GM20431 (cell line): ENCODE measurements at regions not wholly inside any gene's neighbourhood (a gene's known extent, or its start where the extent isn't known, plus 50 kb on each side); places are given as distances from the start of the nearest gene placed in this dataset.
"Not testable (repeated sequence)": the region's sequence is repeated elsewhere in the genome, so short reads cannot be mapped to it uniquely, and the experiment has no call there.

Experiments
- in situ Hi-C: fragments of 300-500 bp; cut with MseI, MboI; formaldehyde crosslinking; loops from one replicate; pipeline ENCODE4 v1.15.0; 2020; ENCODE audit warnings: low sequenced_read_pairs; ENCODE audit not compliant: unreplicated experiment

DNA sequence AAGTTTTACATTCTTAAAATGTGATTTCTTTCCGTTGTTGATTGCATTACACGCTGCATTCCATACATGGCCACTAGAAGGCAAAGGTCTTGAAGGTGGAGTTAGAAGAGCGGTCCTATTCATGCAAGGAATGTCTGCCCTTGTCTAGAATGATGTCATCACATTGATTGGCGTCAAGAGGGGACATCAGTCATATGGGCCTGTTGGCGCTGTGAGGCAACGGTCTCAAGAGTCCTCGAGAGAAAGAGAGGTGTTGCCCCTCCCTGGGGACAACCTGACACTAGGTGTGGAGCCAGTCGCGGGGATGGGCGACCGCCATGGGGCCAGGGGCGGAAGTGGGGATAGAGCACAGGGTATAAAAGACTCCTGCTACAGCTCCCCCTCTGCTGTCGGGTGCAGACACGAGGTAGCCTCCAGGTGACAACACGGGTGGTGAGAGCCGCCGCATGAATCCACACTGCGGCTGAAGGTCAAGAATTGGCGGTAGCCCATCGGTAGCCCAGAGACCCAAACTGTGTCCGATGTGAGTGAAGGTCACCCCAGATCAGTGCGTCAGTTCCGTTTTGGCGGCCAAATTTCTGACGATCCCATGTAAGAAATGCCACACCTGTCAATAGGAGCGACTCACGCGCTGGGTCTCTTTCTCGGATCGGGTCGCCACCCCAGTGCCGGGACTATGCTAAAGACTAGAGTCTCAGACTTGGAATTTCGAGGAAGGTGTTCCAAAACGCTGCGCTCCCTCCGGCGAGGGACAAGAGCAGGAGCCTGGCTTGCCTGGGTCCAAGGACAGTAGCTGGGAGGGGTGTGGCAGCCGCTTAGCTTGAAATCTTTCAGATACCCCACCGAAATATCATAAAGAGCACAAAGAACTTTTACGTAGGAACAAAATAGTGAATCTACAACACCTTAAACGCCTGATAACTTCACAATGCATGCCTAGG lies 93.2 kb upstream of the ZNF184 start:
- in situ Hi-C loops = no loop called here

DNA sequence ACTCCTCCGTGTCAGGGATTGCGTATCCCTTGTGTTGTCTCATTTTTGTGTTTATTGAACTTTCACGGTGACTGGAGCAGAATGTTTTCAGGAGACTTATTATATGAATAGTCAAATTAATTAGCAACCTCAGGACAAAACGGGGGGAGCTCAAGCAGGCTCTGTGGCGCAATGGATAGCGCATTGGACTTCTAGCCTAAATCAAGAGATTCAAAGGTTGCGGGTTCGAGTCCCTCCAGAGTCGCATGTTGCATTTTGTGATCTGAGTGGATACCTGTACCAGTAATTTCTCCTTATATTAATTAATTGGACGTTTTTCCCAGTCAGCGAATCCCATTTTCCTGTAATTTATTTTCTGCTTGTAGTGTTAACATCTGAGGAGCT lies 89.1 kb upstream of the ZNF184 start:
- in situ Hi-C loops = no loop called here

DNA sequence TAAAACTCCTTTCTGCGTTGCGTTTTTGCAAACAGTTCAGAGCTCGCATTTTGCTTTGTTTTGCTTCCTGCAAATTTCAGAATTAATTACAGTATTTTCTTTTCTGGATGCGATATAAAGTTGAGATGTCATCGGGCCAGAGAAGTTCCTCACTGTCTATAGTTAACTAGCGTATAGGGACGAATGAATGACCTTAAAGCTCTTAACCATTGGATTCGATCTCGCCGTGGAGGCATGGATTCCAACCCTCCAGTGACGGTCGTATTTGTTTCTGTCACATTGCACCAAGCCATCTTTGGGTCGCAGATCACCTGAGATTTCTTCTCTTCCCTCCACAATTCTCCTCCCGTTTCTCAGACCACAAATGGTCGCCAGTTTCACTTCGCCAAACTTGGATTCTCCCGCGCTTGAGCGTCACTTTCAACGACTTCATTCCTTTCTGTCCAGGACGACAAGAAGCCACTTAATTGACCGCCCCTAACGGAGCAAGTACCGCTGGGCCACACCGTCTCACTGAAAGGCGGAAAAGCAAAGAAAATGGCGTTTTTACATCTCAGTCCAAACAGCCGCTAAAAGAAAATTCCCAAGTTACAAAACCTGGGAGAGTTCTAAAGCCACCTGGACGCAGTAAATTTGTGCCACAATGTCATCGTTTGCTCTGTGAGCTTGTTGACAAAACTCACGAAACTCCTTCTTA lies 85.3 kb upstream of the ZNF184 start:
- in situ Hi-C loops = no loop called here

DNA sequence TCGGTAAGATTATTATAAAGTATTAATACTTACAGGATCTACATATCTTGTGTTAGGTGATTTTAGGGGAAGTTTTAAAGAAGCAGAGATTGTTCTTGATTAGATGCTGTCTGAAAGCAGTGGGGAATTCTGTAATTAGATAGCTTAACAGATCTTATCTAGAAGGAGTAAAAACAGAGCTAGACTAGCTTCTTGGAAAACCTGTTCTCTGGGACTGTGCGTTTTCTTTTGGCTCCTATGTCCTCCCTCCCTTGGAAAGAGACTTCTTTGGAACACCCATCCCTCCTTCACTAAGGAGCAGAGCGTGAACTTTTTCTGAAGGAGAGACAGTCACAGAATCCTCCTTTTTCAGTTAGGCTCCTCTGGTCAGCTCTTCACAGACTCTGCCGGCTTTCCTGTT lies 83.5 kb upstream of the ZNF184 start:
- in situ Hi-C loops = no loop called here

DNA sequence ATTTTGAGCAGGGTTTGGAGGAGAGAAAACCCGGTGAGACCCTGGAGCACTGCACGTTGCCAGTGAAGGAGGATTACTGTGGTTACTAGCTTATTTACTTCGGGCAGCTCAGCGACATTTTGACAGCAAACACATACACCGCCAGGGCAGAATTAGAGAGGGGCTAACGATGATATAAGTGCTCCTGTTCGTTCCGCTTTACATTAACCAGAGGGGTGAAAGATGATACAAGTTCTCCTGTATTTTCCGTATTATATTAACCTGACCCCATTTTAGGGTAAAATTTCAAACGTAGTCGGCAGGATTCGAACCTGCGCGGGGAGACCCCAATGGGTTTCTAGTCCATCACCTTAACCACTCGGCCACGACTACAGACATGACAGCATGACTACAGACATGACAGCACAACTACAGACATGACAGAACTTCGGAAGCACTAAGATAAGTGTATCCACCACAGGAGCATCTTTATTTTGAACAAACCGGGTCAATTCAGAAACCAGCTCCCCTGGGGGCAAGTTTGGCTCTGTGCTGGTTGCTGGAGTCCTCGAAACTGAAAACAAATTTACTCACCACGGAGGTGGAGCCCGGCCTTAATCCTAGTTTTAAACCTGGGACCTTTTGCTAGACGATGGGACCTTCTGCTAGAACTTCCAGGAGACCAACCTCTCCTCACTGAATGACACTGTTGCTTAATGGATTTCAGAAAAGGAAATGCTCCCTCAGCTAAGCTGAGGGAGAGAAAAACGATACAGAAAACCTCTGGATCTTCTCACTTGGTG lies 80.4 kb upstream of the ZNF184 start:
- in situ Hi-C loops = no loop called here

DNA sequence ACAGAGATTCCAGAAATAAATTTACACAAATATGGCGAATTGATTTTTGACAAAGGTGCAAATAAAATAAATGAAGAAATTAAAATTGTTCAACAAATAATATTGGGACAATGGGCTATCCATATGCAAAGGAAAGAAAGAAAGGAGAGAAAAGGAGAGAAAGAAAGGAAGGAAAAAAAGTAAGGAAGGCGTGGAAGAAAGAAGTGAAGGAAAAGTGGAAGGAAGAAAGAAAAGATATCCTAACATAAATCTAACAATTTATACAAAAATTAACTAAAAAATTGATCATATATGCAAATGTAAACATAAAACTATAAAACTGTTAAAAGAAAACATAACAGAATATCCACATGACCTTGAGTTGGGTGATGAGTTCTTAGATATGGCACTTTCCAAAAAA lies 78.7 kb upstream of the ZNF184 start:
- in situ Hi-C loops = no loop called here

DNA sequence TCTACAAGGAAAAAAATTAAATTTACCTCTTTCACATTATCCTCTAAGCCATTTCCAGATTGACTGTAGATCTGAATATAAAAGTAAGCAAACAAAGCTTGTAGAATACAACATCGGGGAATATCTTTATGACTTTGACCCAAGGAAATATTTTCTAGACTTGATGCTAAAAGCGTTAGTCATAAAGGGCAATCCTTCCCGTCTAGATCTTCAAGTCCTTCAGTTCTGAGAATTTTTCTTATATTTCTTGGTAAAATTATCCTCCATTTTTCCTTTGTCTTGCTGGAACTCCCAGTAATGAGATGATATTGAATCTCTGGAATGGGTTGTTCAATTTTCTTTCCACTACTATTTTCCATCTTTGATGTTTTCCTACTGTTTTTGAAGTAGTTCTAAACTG lies 77.8 kb upstream of the ZNF184 start:
- in situ Hi-C loops = no loop called here

DNA sequence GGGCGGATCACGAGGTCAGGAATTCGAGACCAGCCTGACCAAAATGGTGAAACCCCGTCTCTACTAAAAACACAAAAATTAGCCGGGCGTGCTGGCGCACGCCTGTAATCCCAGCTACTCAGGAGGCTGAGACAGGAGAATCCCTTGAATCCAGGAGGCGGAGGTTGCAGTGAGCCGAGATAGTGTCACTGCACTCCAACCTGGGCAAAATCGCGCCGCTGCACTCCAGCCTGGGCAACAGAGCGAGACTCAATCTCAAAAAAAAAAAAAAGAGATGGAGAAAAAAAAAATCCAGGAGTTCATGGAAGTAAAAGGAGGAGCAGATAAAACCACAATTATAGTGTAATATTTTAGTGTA lies 76.3 kb upstream of the ZNF184 start:
- in situ Hi-C loops = not testable (repeated sequence)

DNA sequence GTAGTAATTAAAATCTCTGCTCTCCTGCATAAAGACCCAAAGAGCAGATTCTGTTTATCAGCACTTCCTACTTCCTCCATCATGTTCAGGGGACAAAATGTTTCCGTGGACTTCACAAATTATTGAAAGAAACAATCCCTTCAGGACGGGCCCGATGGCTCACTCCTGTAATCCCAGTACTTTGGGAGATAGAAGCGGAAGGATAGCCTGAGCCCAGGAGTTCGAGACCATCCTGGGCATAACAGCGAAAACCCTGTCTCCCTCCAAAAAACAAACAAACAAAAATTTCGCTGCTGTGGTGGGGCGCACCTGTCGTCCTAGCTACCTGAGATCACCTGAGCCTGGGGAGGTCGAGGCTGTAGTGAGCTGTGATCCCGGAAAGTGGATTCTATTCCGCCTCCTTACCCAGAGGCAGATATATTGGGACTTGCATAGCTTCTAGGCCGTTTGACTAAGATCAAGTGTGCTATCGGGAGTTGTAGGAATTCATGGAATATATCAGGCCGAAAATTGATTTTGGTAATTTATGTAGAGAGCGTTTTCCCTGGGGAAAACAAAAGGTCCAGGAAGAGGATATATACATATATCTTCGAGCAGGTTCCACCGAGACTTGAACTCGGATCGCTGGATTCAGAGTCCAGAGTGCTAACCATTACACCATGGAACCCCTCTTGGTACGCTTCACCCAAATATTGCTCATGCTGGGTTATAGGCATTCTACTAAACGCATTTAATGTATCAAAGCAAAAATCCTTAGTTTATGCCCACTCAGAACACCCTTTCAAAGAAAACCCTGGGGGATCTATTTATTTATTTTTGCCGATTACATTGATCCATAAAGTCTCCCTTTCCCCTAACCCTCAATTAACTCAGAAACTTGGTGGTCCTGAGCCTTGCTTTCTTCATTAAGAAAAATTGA lies 74.5 kb upstream of the ZNF184 start:
- in situ Hi-C loops = no loop called here

DNA sequence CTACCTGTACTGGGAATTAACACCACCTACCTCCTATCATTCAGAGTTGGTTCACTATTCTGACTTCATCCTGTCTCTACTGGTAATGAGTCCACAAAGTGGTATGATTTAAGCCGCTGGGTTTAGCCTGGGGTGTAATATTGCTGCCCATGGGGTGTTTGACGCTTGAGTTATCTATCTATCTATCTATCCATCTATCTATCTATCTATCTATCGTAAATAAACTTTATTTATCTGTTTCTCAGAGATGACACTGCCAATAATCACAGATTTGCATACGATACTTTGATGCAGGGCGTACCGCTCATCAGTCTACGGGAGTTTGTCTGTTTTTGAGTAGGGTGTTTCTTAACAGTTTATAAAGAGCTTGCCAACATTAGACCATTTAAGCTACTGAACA lies 73.6 kb upstream of the ZNF184 start:
- in situ Hi-C loops = no loop called here

DNA sequence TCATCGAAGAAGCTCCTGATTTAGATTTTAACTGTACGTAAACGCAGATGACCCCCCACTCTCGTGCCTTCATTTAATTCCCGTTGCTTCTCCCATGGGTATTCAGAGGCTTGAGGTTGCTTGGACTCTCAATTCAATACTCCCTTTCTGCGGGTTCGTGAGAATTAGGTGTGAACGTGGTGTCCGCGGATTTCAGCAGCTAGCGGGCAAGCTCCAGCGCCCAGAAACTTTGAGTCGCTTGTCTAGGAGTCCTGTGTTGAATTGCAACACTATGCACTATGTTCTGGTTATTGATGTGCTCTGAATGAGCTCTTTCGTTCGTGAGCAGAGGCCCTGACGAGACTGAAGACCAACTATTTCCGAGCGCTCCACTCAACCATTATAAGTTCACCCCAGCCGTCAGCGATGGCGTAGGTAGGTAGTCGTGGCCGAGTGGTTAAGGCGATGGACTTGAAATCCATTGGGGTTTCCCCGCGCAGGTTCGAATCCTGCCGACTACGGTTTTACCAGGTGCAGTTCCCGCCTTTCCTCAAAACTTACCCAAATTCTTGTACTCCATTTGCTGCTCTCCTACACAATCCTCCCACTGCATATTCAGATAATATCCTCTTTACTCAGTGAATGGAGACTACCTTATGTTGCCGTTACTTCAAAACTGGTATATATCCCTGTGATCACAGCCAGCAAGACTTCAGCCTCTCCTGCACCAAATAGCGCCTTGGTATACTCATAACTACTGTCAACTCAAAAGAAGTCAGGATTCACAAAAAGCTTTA lies 72.6 kb upstream of the ZNF184 start:
- in situ Hi-C loops = no loop called here

DNA sequence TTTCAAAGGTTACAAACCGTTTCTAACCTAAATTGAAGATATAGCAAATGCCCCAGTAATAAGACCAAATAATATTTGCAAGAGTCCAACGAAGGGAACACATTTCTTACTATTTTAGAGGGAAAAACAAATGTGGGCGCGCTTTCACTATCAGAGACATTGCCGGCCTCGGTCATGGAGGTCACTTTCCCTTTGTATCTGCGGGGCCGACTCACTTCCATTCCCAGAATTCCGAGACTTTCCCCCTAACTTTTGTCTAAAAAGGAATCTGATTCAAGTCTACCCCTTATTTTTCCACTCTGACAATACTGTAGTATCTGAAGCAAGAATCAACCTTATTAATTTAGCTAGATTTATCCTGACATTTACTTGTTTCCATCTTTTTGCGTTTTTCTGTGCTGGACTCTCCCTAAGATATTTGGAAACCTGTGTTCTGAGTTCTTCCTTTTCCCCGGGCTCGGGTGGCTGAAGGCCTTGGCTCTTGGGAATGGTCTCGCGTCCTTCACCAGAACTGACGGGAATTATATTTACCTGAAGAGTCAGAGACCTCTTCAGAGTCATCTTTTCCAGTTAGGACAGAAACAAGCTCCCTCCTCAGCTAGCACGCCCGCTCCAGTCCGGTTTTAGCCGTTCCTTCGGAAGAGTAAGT lies 71.8 kb upstream of the ZNF184 start:
- in situ Hi-C loops = no loop called here

DNA sequence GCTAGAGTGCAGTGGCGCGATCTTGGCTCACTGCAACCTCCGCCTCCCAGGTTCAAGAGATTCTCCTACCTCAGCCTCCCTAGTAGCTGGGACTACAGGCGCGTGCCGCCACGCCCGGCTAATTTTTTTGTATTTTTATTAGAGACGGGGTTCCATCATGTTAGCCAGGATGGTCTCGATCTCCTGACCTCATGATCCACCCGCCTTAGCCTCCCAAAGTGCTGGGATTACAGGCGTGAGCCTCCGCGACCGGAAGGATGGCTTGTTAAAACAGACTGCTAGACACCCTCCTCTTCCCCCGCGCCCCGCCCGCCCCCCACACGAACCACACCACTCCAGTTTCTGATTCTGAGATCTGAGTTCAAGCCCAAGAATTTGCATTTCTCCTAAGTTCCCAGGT lies 71.2 kb upstream of the ZNF184 start:
- in situ Hi-C loops = not testable (repeated sequence)

DNA sequence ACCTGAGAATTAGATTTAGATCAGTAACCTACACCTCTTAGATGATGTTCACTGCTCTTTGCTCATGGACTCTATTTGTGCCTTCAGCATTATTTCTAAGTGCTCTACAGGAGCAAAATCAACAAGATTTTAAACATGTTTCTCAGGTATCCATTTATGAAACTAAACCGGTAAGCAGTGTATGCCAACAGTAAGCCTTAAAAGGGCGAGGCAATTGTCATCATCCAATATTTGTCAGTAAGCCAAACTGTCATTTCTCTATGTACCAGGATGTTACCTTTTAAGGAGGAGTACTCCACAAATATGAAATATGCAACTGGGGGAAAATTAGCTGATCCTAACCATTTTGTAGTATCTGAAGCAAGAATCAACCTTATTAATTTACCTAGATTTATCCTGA lies 69.6 kb upstream of the ZNF184 start:
- in situ Hi-C loops = no loop called here

DNA sequence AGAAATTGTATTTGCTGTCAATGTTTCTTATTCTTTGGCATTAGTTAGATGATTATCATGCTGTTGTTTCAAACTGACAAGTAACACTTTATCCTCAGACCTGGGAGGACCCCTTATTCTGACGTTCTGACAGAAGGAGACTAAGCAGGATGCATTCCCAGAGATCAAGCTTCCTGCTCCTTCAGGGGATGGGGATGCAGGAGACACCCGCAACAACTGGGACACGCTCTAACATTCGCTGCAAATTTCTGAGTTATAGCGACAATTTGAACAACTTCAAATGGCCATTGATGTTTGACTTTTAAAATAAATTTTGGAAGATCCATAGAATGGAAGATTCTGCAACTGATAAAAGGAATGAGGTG lies 69.0 kb upstream of the ZNF184 start:
- in situ Hi-C loops = no loop called here

DNA sequence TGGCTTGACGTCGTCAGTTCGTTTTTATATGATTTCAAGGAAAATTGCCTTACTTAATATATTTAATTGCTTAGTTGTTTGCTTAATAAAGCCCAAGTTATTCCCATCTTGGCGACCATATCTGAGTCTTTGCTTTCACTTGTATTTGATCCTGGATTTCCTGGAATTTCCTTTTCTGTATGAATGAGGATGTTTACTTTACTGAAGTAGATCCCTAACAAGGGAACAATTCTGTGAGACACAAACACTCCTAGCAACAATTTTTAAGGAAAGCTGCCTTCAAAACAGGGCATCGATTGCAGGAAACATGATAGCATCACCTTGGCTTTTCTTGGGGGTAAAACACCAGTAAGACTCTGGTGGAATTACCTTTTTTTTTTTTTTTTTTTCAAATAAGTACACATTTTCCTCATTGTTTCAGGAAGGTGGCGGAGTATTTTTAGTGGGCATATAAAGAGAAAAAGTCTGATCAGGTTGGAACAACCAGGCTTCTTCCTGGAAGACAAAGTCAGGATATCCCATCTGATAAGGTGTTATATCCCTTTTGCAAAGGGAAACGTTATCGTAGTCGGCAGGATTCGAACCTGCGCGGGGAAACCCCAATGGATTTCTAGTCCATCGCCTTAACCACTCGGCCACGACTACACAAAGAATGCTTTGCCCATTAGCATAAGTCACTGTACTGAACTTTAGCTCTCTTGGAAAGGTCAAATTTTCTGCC lies 68.5 kb upstream of the ZNF184 start:
- in situ Hi-C loops = no loop called here

DNA sequence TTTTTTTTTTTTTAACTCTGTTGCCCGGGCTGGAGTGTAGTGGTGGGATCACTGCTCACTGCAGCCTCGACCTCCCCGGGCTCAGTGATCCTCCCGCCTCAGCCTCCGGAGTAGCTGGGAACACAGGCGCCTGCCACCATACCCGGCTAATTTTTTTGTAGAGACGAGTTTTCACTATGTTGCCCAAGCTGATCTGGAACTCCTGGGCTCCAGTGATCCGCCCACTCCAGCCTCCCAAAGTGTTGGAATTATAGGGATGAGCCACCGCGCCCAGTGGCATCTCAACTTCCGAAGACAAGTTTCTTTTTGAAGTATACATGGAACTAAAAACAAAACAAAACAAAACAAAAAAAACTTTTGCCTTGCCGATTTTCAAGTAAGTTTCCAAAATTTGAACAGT lies 66.6 kb upstream of the ZNF184 start:
- in situ Hi-C loops = no loop called here
